H1 (cell line): ENCODE measurements at regions not wholly inside any gene's neighbourhood (a gene's known extent, or its start where the extent isn't known, plus 50 kb on each side); places are given as distances from the start of the nearest gene placed in this dataset.

Source experiments
- CBX5 ChIP-seq: fragments of 300-800, 300-1000 bp; sonication (generic); IDR thresholded peaks from 2 replicates; pipeline ENCODE4 v1.7.1; 2016; ENCODE audit warnings: antibody characterized with exemption, low read length, low read depth
- CHD1 ChIP-seq: IDR thresholded peaks from 2 replicates; pipeline ENCODE4 v1.6.1; 2012; ENCODE audit warnings: low read depth, low read length, improper control_type of control experiment
- HDAC6 ChIP-seq: IDR thresholded peaks from one replicate; pipeline ENCODE4 v1.7.1; 2012; ENCODE audit warnings: low read depth, mild to moderate bottlenecking, inconsistent platforms, low read length, moderate library complexity
- SIX5 ChIP-seq: IDR thresholded peaks from 2 replicates; pipeline ENCODE4 v1.6.1; 2011; ENCODE audit warnings: mild to moderate bottlenecking, low read depth, low read length

- TF ChIP-seq HDAC6 (no peak), CHD1 (no peak), CBX5 (no peak), SIX5 (no peak)
- TF ChIP-seq, all 59 proteins: peak for 0
Measured at GRCh38 chr7:79673421-79673820, 220.0 kb upstream of the MAGI2 start (continued).
